Smooth muscle cell (in vitro differentiated cells): ENCODE measurements at regions not wholly inside any gene's neighbourhood (a gene's known extent, or its start where the extent isn't known, plus 50 kb on each side); places are given as distances from the start of the nearest gene placed in this dataset.

Experiments
- DNase-seq: peaks from one replicate; lab custom pipeline; 2025; ENCODE audit not compliant: unreplicated experiment; lab: John Stamatoyannopoulos, UW
- H2AFZ ChIP-seq: fragments of 200-600 bp; sonication (generic); 2 replicates; pipeline ENCODE4 v1.6.0; 2016; ENCODE audit warnings: antibody characterized with exemption, low read depth, mild to moderate bottlenecking
- H3F3A ChIP-seq: fragments of 200-600 bp; sonication (generic); 2 replicates; pipeline ENCODE4 v1.6.0; 2017; ENCODE audit warnings: antibody characterized with exemption, low read depth
- H3K27ac ChIP-seq: fragments of 200-600 bp; sonication (generic); 2 replicates; pipeline ENCODE4 v1.5.1; 2016; ENCODE audit warnings: low read depth, mild to moderate bottlenecking
- H3K27me3 ChIP-seq: fragments of 200-600 bp; sonication (generic); 2 replicates; pipeline ENCODE4 v1.6.1; 2016; ENCODE audit warnings: low read depth, mild to moderate bottlenecking
- H3K36me3 ChIP-seq: fragments of 200-600 bp; sonication (generic); 2 replicates; pipeline ENCODE4 v1.5.1; 2016; ENCODE audit warnings: low read depth
- H3K4me1 ChIP-seq: fragments of 200-600 bp; sonication (generic); 2 replicates; pipeline ENCODE4 v1.5.1; 2016; ENCODE audit warnings: low read depth
- H3K4me2 ChIP-seq: fragments of 200-600 bp; sonication (generic); 2 replicates; pipeline ENCODE4 v1.6.0; 2016; ENCODE audit warnings: mild to moderate bottlenecking
- H3K4me3 ChIP-seq: fragments of 200-600 bp; sonication (generic); 2 replicates; pipeline ENCODE4 v1.5.1; 2016; ENCODE audit warnings: mild to moderate bottlenecking
- H3K79me2 ChIP-seq: fragments of 200-600 bp; sonication (generic); 2 replicates; pipeline ENCODE4 v1.6.0; 2016; ENCODE audit warnings: low read depth, mild to moderate bottlenecking
- H3K9ac ChIP-seq: fragments of 200-600 bp; sonication (generic); 2 replicates; pipeline ENCODE4 v1.6.0; 2016; ENCODE audit warnings: low read depth
- H3K9me3 ChIP-seq: fragments of 200-600 bp; sonication (generic); replicated peaks from 2 replicates; pipeline ENCODE4 v1.5.1; 2016; ENCODE audit warnings: low read depth
- H4K20me1 ChIP-seq: fragments of 200-600 bp; sonication (generic); 2 replicates; pipeline ENCODE4 v1.6.0; 2016; ENCODE audit warnings: low read depth
- WGBS: methylation state at CpG from one replicate; pipeline ENCODE4 v1.1.7; 2016; ENCODE audit warnings: low lambda C conversion rate; 5-methylcytosine and 5-hydroxymethylcytosine counted together
- TF ChIP-seq, protein P1 (sequence below): fragments of 200-600 bp; sonication (generic); IDR thresholded peaks from 2 replicates; pipeline ENCODE4 v1.5.1; 2017; ENCODE audit warnings: borderline replicate concordance, mild to moderate bottlenecking, antibody characterized with exemption; ENCODE audit not compliant: insufficient read depth, poor library complexity, severe bottlenecking

DNA sequence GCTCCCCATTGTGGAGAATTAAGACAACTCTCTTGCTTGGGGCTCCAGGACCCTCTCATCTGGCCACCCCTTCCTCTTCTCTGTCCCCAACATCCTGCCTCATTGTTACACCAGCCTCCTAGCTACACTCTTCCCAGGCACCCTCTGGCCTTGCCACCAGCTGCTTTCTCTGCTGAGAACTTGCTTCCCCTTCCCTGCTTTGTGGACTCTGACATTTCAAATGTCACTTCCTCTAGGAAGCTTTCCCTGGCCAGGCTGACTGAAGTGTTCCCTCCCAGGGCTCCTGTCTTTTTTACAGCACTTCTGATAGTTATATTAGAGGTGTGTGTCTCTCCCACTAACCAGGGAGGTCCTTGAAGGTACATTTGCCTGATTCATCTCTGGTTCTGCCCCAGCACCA lies 194.0 kb upstream of the KLF4 start:
- no peak overlapping the region for H2AFZ ChIP-seq
- H3K79me2 ChIP-seq = no peaks in the 10 kb centered on the region
- H3K27me3 ChIP-seq = no peaks in the 10 kb centered on the region
- no peaks in the 10 kb centered on the region for H3K9me3 ChIP-seq
- peak overlapping the region; percentile 7 for H3K9ac ChIP-seq
- H3K27ac ChIP-seq = peak overlapping the region; percentile 15
- no peaks in the 10 kb centered on the region for H3K36me3 ChIP-seq
- no peak overlapping the region for H3K4me2 ChIP-seq
- H3K4me3 ChIP-seq = no peak overlapping the region
- TF ChIP-seq, protein P1, sequence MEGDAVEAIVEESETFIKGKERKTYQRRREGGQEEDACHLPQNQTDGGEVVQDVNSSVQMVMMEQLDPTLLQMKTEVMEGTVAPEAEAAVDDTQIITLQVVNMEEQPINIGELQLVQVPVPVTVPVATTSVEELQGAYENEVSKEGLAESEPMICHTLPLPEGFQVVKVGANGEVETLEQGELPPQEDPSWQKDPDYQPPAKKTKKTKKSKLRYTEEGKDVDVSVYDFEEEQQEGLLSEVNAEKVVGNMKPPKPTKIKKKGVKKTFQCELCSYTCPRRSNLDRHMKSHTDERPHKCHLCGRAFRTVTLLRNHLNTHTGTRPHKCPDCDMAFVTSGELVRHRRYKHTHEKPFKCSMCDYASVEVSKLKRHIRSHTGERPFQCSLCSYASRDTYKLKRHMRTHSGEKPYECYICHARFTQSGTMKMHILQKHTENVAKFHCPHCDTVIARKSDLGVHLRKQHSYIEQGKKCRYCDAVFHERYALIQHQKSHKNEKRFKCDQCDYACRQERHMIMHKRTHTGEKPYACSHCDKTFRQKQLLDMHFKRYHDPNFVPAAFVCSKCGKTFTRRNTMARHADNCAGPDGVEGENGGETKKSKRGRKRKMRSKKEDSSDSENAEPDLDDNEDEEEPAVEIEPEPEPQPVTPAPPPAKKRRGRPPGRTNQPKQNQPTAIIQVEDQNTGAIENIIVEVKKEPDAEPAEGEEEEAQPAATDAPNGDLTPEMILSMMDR = no peak
- H3K4me1 ChIP-seq = no peaks in the 10 kb centered on the region
- H3F3A ChIP-seq = no peaks in the 10 kb centered on the region
- no peaks in the 10 kb centered on the region for H4K20me1 ChIP-seq
- DNase-seq = no peak

DNA sequence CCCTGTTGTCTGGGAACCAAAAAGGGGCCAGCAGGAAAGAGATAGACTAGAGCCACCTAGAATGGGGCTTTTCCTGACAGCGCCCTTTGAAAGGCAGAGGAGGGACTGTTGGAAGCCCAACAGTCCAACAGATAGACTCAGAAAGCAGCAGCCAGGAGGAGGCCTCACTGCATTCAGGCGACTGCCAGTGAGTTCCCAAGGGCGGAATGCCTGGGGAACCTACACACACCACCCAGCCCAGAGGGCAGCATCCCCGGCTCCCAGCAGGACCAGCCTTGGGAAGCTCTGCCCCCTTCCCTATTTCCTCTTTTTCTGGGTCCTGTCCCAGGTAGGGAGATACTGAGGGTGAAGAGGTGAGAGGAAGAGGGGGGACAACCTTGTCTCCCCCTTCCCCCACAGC lies 192.4 kb upstream of the KLF4 start:
- WGBS = 84% methylated on average over 4 of the region's 4 CpGs
- TF ChIP-seq, protein P1 = no peak
- no peak for DNase-seq

DNA sequence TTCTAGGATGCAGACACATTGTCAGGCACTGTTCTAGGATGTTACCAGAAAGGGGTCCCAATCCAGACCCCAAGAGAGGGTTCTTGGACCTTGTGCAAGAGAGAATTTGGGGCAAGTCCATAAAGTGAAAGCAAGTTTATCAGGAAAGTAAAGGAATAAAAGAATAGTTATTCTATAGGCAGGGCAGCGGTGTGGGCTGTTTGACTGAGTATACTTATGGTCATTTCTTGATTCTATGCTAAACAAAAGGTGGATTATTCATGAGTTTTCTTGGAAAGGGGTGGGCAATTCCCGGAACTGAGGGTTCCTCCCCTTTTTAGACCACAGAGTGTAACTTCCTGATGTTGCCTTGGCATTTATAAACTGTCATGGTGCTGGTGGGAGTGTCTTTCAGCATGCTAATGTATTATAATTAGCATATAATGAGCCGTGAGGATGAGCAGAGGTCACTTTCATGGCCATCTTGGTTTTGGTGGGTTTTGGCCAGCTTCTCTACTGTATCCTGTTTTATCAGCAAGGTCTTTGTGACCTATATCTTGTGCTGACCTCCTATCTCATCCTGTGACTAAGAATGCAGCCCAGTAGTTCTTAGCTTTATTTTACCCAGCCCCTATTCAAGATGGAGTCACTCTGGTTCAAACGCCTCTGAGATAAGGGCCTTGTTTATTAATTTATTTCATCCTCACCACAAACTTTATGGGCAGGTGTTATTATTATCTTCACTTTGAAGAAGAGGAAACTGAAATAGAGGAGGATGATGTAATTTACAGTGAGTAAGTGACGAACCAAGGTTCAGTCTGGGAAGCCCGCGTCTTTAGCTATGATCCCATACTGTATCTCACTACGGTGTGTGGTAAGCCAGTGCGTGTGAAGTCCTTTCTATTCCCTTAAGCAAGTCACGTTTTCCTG lies 186.0 kb upstream of the KLF4 start:
- 92% methylated on average over 10 of the region's 10 CpGs for WGBS
- Histone ChIP-seq H3K4me1 (no peaks in the 10 kb centered on the region), H3K9me3 (no peaks in the 10 kb centered on the region), H3K79me2 (no peaks in the 10 kb centered on the region), H3F3A (no peaks in the 10 kb centered on the region), H2AFZ (no peak overlapping the region), H3K9ac (no peak overlapping the region), H3K27me3 (no peaks in the 10 kb centered on the region), H3K4me3 (no peak overlapping the region), H4K20me1 (no peaks in the 10 kb centered on the region), H3K27ac (no peak overlapping the region), H3K36me3 (no peaks in the 10 kb centered on the region), H3K4me2 (no peak overlapping the region)
- DNase-seq = no peak
- TF ChIP-seq, protein P1 = no peak

More for the DNA sequence above, 192.4 kb upstream of the KLF4 start:
- Histone ChIP-seq H3K27ac (no peak overlapping the region), H3K4me1 (no peaks in the 10 kb centered on the region), H3K9me3 (no peaks in the 10 kb centered on the region), H3K27me3 (no peaks in the 10 kb centered on the region), H3K79me2 (no peaks in the 10 kb centered on the region), H3K36me3 (no peaks in the 10 kb centered on the region), H3K4me2 (no peak overlapping the region), H2AFZ (no peak overlapping the region), H3K4me3 (no peak overlapping the region), H3K9ac (no peak overlapping the region), H3F3A (no peaks in the 10 kb centered on the region), H4K20me1 (no peaks in the 10 kb centered on the region)
